ENCODE measurements at regions not wholly inside any gene's neighbourhood (a gene's known extent, or its start where the extent isn't known, plus 50 kb on each side); places are given as distances from the start of the nearest gene placed in this dataset.
"Not testable (repeated sequence)": the region's sequence is repeated elsewhere in the genome, so short reads cannot be mapped to it uniquely, and the experiment has no call there.

- DNase-seq: no peak
These were observed 686.6 kb upstream of the GJE1 start for GRCh38 chr6:141445928-141446628.

DNA sequence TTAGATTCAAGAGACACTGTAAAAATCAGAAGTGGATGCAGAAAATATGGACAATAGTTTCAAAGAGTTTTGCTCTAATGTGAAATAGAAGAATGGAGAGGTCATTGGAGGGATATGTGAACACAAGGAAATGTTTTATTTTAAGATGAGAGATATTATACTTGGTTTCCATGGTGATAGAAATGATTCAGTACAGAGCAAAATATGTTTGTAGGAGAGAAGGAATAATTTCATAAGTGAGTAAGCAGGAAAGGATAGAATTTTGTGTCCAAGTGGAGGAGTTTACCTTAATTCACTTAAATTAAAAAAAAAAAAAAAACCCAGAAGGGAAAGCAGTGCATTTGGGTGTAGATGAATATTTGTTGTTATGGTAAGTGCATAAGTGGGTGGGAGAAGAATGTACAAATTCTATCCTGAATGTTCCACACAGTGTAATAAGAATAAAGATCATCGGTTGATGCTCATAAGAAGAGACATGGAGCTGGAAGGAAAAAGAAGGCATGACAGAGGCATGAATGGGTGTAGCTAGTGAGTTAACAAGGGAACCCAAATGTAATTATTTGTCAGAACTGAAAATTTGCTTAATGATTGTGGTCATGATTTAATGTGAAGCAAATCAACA is 688.9 kb upstream of the GJE1 start:
- no peak for DNase-seq

- no peak for DNase-seq
These were observed 689.7 kb upstream of the GJE1 start for GRCh38 chr6:141443032-141443431.

DNA sequence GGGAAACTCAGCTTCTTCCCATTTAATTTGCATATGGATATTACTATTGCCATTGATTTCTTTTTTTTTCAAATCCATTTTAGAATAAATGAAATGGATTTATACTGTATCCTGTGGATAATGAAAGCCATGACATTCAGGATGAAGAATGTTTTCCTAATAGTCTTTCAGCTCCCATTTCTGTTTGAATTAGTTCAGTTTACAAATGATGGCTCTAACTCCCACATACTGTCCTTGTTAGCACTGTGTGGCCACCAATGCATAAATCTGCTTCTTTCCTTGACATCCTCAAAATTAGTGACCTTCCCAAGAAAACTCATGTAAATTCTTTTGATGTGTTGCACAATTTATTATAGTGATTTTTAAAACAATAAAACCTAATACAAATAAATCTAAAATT is 693.2 kb upstream of the GJE1 start:
- no peak for DNase-seq

DNA sequence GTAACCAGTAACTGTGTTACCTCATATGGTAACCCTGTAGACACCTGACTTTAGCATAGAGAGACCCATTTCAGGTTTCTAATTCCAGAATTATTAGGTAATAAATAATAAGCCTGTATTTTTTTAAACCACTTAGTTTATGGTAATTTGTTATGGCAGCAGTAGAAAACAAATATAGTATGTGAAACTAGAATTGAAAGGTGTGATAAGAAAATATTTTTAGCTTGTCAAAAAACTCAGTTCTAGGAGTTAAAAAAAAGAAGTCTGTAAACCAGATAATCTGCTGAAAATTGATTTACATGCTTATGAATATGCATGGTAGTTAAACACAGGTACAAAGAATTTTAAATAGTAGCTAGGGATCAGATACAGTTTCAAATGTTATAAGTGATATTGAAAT is 695.0 kb upstream of the GJE1 start:
- DNase-seq: no peak

GRCh38 chr6:141437011-141437410 is 695.7 kb upstream of the GJE1 start:
- no peak for DNase-seq

GRCh38 chr6:141426400-141426980 is 706.2 kb upstream of the GJE1 start:
- DNase-seq: no peak

- DNase-seq: no peak
These were observed 711.3 kb upstream of the GJE1 start for GRCh38 chr6:141421378-141421777.

DNA sequence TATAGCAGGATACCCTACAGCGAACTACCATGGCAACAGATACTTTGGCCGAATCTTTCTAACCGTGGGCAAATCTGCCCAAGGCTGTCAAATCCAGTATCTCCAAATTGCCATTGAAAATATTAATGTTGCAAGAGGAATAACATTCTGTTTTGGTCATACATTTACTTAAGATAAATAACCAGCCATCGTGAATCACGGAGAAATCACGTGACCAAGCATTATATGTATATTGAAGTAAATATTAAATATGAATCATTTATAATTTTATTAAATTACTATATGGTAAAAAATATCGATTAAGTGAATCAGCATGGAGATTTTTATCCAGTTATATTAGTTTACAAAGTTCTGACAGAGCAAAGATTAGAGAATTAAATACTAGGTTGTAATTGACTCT is 714.6 kb upstream of the GJE1 start:
- no peak for DNase-seq

GRCh38 chr6:141415896-141416295 is 716.8 kb upstream of the GJE1 start:
- no peak for DNase-seq

- DNase-seq: no peak
These were observed 719.5 kb upstream of the GJE1 start for GRCh38 chr6:141413196-141413595.

GRCh38 chr6:141406761-141407160 is 726.0 kb upstream of the GJE1 start:
- no peak for DNase-seq

GRCh38 chr6:141403827-141404226 is 728.9 kb upstream of the GJE1 start:
- DNase-seq: no peak

DNA sequence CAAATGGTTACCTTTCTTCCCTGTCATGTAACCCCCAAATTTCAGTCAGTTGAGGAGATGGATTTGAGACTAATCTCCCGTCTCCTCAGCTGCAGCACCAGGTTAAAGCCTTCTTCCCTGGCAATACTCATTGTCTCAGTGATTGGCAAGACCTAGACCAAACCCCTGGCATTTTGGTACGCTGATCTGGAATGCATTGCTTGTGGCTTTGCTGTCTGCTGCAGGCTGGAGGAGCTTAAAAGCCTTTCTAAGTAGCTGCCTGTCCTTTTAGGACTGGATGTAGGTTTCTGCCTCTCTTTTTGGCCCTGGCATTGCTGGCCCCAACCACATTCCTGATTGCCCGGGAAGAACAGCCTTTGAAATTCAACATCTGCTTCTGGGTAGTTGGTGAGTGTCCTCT is 729.6 kb upstream of the GJE1 start:
- no peak for DNase-seq

DNA sequence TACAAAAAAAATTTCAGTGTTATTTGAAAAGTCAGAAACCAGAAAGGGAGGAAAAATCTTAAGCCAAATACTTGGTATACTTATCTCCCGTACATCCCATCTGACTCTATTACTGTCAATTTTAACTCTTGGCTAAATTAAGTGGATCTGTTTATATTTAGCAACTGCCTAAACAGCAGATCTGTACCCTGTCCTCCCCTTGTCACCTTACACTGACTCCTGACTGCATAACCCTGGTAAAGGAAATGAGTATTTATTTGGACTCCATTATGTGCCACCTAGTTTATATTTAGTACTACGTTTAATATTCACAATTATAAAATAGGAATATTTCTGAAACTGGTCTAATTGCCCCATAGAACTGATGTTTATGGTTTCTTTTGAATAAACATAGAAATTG is 730.2 kb upstream of the GJE1 start:
- DNase-seq: no peak

DNA sequence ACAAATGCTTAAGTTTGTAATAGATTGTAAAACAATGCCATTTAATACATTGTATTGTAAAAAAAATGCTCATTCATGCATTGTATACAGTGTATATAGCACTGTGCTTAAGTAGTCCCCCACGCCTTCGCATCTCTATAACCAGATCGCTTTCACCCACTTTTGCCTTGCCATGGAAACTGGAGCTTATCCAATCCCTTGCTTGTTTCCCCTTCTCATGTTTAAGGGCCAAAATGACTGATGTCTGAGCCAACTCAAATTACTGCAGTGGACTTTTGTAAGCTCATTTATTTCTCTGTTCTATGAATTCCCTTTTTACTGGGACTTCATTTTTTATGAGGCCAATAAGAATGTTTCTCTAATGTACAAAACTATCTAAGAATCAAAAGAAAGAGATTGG is 730.9 kb upstream of the GJE1 start:
- no peak for DNase-seq

DNA sequence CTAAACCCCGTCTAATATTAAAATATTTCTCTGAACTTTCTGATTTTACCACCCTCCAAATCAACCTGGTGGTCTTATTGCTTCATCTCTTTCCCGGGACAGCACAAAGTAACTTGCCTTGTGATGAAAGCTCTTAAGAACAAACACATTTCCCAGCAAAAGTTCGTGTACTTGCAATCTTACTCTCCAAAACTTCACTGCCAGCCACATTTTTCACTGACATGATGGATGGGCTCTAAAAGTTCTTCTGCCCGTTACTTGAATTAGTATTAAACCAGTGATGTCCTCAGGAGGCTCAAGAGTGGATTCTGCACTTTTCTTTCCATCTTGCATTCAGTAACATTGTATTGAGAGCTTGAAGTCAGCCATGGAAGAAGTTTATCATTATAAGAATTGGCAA is 731.6 kb upstream of the GJE1 start:
- no peak for DNase-seq

GRCh38 chr6:141398949-141399348 is 733.8 kb upstream of the GJE1 start:
- DNase-seq: no peak

GRCh38 chr6:141395443-141396008 is 737.2 kb upstream of the GJE1 start:
- DNase-seq: no peak

DNA sequence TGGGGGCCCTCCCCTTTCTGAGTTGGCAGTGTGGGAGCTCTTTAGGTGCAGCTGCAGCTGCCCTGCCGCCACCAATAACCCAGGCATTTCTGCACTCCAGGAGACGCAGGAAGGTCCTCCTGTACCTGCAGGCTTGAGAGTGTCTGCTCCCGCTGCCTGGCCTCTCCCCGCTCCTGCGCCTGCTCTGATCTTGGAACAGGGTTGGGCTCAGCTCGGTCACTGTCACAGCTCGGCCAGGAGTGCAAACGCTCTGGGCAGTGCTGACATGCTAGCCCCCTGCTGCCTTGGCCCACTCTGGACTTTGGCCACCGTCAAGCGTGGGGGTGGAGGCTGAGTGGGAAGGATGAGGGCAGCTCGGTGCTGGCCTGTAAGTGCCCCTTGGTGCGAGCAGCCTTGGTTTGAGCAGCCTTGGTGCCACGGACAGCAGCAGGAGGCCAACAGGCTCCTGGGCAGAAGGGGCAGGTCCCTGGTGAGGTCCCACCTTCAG is 738.1 kb upstream of the GJE1 start:
- DNase-seq: no peak

DNA sequence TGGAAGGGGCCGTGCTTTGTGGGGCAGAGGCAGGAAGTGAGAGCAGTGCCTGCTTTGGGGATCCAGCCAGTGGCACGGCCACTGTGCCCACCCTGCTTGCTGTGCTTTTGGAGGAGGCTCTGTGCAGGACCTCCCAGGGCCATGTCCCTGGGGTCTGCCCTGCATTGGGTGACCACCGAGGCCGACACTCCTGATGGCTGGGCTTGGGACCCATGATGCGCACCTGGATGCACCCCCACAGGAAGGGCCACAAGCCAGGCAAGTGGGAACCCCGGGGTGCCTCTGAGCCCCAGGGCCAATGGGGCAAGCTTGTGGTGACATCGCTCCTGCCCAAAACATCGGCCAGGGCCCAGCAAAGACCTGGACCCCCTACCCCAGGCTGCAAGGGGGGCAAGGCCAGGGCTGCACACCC is 738.6 kb upstream of the GJE1 start:
- no peak for DNase-seq

DNA sequence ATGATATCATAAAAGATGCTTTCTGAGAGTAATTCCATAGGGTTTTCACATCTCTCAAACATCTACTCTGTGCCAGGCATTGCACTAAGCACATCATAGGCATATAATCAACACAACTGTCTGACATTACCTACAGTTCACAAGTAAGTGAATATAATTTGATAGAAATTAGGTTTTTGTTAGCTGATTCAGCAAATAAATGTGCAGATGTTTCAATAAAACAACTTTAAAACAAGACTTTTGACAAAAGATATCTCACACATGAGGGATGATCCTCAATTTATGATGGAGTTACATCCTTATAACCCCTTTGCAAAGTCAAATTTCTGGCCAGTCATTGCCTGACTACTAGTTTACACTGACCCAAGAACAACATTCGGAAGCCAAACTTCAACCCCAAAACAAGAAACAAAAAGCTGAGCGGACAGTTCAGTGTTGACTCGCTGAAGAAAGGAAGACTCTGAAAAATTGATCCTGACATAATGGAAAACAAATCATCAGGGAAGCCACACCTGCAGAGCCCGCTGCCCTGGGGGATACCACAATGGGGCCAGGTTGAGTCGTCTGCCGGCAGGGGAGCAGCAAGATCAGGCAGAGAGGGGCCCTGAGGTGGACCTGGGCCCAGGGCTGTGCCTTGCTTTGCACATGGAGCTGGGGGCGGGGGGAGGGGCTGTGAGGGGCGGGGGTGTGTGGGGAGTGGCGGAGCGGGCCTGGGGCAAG is 739.2 kb upstream of the GJE1 start:
- DNase-seq: no peak

- not testable (repeated sequence) for DNase-seq
These were observed 741.6 kb upstream of the GJE1 start for GRCh38 chr6:141391135-141391534.

Data from CD4-positive, alpha-beta T cell treated with Interleukin-21 for 1 hour (primary cell).